HG02763 (cell line): ENCODE measurements at regions not wholly inside any gene's neighbourhood (a gene's known extent, or its start where the extent isn't known, plus 50 kb on each side); places are given as distances from the start of the nearest gene placed in this dataset.
"Not testable (repeated sequence)": the region's sequence is repeated elsewhere in the genome, so short reads cannot be mapped to it uniquely, and the experiment has no call there.

Source experiments
- ATAC-seq: cut with Tn5 transposase; IDR thresholded peaks from one replicate; pipeline ENCODE4 v1.9.1; 2021; ENCODE audit warnings: mild to moderate bottlenecking, moderate library complexity; ENCODE audit not compliant: unreplicated experiment

- ATAC-seq, result no peak
These were observed 202.8 kb downstream of the EMX2 start for GRCh38 chr10:117745301-117745700.

- ATAC-seq, result no peak
These were observed 204.2 kb downstream of the EMX2 start for GRCh38 chr10:117746541-117747448.

DNA sequence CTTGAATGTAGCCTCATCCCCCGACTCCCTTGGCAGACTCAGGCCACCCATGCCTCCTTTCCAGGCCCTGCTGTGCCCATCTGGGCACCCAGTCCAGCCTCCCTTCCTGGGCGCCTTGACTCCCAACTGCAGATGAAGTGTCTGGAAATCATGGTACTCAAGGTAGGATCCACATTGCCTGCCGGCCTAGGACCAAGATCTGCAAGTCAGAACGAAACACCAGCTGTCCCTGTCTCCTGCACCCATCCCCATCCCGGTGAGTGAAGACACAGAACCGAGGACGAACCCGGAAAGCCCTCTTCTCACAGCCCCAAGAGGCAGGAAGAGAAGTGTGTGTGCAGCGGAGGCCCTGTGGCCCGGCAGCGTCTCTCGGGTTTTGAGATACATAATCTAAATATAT, 205.1 kb downstream of the EMX2 start:
- ATAC-seq, result no peak

DNA sequence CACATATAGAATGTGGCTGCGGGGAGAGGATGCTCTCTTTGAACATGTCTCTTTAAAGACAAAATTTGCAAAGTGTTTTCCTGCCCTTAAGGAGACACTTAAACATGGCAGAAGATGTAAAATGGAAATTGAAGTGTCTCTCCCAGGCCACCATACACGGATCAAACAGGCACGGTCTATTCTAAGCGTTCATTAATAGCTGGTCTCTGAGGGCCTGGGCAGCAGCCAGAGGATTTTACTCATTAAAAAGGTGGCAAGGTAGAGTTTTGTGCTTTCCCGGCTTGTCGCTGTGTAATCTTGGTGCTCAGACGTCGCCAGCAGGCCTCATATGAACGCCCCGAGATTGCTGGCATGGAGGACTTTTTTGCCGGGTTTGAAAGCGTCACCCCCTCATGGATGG, 205.5 kb downstream of the EMX2 start:
- ATAC-seq, result no peak

DNA sequence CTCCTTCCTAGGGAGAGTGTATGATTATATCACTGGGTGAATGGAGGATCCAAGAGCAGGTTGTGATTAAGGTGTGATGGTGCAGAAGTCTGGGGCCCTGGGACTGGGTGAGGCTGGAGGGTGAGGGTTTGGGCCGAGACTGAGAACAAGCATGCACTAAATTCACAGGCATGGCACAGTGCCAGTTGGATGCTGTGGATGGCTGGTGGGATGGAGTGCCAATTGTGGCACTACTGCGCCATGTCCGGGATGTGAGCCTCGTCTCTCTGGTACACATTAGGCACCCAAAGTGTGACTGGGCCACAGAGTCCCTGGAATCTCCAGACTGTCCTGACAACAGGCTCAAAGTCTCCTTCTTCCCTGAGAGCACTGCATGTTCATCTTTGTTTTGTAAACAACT, 208.1 kb downstream of the EMX2 start:
- ATAC-seq, result no peak

- no peak for ATAC-seq
These were observed 208.7 kb downstream of the EMX2 start for GRCh38 chr10:117751259-117751658.

GRCh38 chr10:117752103-117752502, 209.6 kb downstream of the EMX2 start:
- no peak for ATAC-seq

- no peak for ATAC-seq
These were observed 212.5 kb downstream of the EMX2 start for GRCh38 chr10:117754770-117755658.

GRCh38 chr10:117755659-117756014, 213.1 kb downstream of the EMX2 start:
- ATAC-seq, result no peak

DNA sequence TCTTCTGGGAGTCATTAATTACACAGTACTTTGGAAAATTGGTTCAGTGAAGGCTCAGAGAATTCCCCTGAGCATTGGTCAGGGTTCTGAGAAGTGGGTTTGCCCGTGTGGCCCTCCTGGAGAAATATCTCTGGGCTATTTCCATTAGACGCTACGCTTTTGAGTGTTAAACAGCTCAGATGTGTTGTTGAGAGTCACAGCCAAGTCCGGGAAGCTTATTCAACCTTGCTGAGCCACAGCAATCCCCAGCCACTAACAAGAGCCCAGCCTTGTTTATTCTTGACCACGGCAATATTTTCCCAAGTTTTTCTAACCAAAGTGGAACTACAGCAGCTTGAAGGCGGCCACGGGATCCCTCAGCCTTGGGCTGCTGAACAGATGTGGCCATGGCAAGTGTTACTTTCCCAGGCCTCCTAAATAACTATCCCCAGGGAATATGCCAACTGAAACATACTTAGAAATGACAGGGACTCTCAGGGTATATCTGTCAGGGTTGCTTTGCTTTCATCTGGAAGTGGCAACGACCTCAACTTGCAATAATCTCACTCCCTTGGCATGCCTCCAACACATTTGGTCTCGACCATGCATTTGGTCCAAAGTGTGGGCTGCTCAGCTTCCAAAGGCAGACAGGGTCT, 214.7 kb downstream of the EMX2 start:
- ATAC-seq, result no peak

DNA sequence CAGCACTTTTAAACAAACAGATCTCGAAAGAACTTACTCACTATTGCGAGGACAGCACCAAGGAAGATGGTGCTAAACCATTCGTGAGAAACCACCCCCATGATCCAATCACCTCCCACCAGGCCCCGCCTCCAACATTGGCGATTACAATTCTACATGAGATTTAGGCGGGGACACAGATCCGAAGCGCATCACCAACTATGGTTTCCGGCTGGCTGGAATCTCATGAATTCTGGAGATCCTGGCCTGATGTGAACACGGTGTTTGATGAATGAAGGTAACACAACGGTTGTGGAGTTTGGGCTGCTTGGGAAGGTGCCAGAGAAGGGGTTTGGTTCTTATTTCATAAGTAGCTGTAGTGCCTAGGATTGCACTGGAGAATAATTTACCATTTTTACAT, 216.7 kb downstream of the EMX2 start:
- ATAC-seq, result no peak

- no peak for ATAC-seq
These were observed 219.1 kb downstream of the EMX2 start for GRCh38 chr10:117761695-117762094.

- ATAC-seq, result no peak
These were observed 219.7 kb downstream of the EMX2 start for GRCh38 chr10:117762126-117762818.

DNA sequence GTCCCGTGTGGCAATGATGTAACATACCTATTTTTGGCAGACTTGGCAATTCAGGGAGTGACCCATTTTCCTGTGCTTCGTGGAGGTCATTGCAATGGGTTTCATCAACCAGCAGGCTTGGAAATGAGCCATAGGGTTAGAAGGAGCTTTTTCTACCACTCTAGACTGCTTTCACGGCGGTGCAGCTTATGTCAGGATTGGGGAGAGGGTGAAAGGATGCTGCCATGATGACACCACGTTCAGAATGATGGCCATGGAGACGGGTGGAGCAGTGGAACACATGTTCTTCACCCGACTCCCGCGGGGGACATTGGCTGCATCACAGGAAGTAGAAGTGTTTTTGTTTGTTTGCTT, 220.2 kb downstream of the EMX2 start:
- no peak for ATAC-seq

DNA sequence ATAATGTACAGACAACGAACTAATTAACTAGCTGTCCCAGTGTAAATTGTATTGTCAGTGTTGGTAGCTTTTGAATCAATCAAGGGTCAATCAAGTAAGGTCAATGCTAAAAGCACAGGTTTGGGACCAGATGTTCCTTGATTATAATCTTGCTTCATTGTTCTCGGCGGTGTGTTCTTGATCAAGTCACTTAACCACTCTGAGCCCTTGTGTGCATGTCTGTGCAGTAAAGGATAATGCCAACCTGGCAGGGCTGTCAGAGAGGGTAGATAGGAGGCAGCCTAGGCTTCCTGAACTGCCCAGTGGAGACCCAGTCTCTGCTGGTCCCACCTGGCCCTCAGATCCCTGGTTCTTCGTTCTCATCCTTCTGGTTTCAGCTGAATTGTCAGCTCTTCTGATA, 221.0 kb downstream of the EMX2 start:
- ATAC-seq, result no peak

- ATAC-seq, result no peak
These were observed 225.9 kb downstream of the EMX2 start for GRCh38 chr10:117768333-117769042.

- no peak for ATAC-seq
These were observed 233.0 kb downstream of the EMX2 start for GRCh38 chr10:117775526-117775925.

- not testable (repeated sequence) for ATAC-seq
These were observed 234.7 kb downstream of the EMX2 start for GRCh38 chr10:117777222-117777621.

DNA sequence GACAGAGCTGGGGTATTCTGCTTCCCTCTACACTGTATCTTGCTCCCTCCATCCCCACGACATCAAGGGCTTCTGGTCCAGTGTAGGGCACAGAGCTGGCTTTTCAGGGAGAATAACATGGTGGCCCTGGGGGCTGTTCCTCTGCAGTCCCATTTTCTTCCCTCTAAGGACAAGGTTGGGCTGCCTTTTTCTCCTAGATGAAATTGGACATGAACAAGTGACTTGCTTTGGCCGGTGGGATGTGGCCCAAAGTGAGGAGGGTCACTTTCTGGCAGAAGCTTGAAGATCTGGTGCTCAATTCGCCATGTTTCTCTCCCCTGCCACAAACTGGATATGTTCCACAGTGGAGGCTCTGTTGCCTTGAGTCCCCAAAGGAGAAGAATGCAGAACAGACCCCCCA, 235.7 kb downstream of the EMX2 start:
- ATAC-seq, result no peak

DNA sequence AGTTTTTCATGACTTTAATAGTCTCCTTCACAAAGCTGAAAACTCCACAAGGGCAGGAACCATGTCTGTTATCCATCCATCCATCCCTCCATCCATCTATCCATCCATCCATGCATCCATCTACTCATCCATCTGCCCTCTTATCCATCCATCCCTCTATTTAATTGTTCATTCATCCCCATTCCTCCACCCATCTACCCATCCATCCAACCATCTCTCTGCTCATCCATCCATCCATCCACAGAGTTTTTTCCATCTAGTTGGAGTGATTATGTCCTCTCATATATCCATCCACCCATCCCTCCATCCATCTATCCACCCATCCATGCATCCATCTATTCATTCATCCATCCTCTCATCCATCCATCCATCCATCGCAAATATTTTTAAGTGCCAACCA, 237.9 kb downstream of the EMX2 start:
- ATAC-seq, result no peak
